ENCODE measurements at regions not wholly inside any gene's neighbourhood (a gene's known extent, or its start where the extent isn't known, plus 50 kb on each side); places are given as distances from the start of the nearest gene placed in this dataset.
"Not testable (repeated sequence)": the region's sequence is repeated elsewhere in the genome, so short reads cannot be mapped to it uniquely, and the experiment has no call there.

DNA sequence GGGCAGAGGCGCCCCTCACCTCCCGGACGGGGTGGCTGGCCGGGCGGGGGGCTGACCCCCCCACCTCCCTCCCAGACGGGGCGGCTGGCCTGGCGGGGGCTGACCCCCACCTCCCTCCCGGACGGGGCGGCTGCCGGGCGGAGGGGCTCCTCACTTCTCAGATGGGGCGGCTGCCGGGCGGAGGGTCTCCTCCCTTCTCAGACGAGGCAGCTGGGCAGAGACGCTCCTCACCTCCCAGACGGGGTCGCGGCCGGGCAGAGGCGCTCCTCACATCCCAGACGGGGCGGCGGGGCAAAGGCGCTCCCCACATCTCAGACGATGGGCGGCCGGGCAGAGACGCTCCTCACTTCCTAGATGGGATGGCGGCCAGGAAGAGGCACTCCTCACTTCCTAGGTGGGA is 163.3 kb downstream of the ZFP36L2 start:
- not testable (repeated sequence) for TF ChIP-seq EZH2 (IDR thresholded peaks at IDR 0.05; ENCODE audit: insufficient read depth, poor library complexity, severe bottlenecking); EZH2phosphoT487 (IDR thresholded peaks at IDR 0.05; ENCODE audit: insufficient read depth, low read depth)
